Right lobe of liver (tissue), 4 donors: ENCODE measurements at regions not wholly inside any gene's neighbourhood (a gene's known extent, or its start where the extent isn't known, plus 50 kb on each side); places are given as distances from the start of the nearest gene placed in this dataset.

Source experiments
- CTCF ChIP-seq, 4 donors: fragments of 200-600 bp in 3 of 4; fragments of 450-650 bp in 1 of 4; IDR thresholded peaks; one replicate each; pipeline versions ENCODE4 v1.5.1 to v1.8.0; 2016 to 2022; ENCODE audit warnings: antibody characterized with exemption in 4 of 4, mild to moderate bottlenecking in 2 of 4
- POLR2A ChIP-seq: fragments of 450-650 bp; IDR thresholded peaks from one replicate; pipeline ENCODE4 v1.6.1; 2017; ENCODE audit warnings: antibody characterized with exemption, mild to moderate bottlenecking
- donor health status: DM: no; HTN: no; CAD: no.
- donor health status: DM: no; HTN: no; CAD: no.
- donor health status: DM: no; HTN: yes; CAD: no.

GRCh38 chr5:136726506-136726905, 361.2 kb upstream of the TRPC7 start:
- TF ChIP-seq CTCF (IDR thresholded peaks at IDR 0.05): no peak
- no peak for TF ChIP-seq POLR2A
